Esophagus muscularis mucosa (tissue), 4 donors: ENCODE measurements at regions not wholly inside any gene's neighbourhood (a gene's known extent, or its start where the extent isn't known, plus 50 kb on each side); places are given as distances from the start of the nearest gene placed in this dataset.

Experiments
- DNase-seq: peaks from one replicate; pipeline ENCODE4 v3.0.0-alpha.2; 2017; ENCODE audit errors: extremely low spot score
- H3K27ac ChIP-seq, 4 donors: fragments of 200-600 bp; sonication (generic); replicated peaks in 1 of 4; 1 replicate in 3 of 4; 2 replicates in 1 of 4; pipeline ENCODE4 v1.5.1; 2016 to 2019; ENCODE audit warnings: mild to moderate bottlenecking in 1 of 4
- H3K27me3 ChIP-seq, 4 donors: fragments of 200-600 bp; sonication (generic); one replicate each; pipeline versions ENCODE4 v1.5.1 to v1.6.0; 2016 to 2019
- H3K36me3 ChIP-seq, 4 donors: fragments of 200-600 bp; sonication (generic); one replicate each; pipeline ENCODE4 v1.5.1; 2016 to 2019
- H3K4me1 ChIP-seq, 4 donors: fragments of 200-600 bp; sonication (generic); one replicate each; pipeline ENCODE4 v1.5.1; 2016 to 2019
- H3K4me3 ChIP-seq, 4 donors: fragments of 200-600 bp; sonication (generic); 1 replicate in 2 of 4; 2 replicates in 2 of 4; pipeline ENCODE4 v1.5.1; 2016 to 2019; ENCODE audit warnings: mild to moderate bottlenecking in 4 of 4, moderate library complexity in 1 of 4
- H3K9me3 ChIP-seq, 4 donors: fragments of 200-600 bp; sonication (generic); 1 replicate in 3 of 4; 2 replicates in 1 of 4; pipeline ENCODE4 v1.5.1; 2016 to 2019
- EP300 ChIP-seq: sonication (generic); formaldehyde crosslinking; IDR thresholded peaks from one replicate; pipeline ENCODE4 v1.6.1; 2017; ENCODE audit warnings: antibody characterized with exemption
- POLR2A ChIP-seq: fragments of 450-650 bp; IDR thresholded peaks from one replicate; pipeline ENCODE4 v1.6.1; 2017; ENCODE audit warnings: antibody characterized with exemption, moderate library complexity, mild to moderate bottlenecking, low read depth
- POLR2AphosphoS5 ChIP-seq, 2 donors: sonication (generic); formaldehyde crosslinking; IDR thresholded peaks; one replicate each; pipeline ENCODE4 v1.6.1; 2017; ENCODE audit warnings: antibody characterized with exemption in 2 of 2
- WGBS: methylation state at CpG from one replicate; pipeline ENCODE4 v1.1.5; 2018; 5-methylcytosine and 5-hydroxymethylcytosine counted together
- intact Hi-C: fragments of 100-400 bp; cut with DNase I; formaldehyde crosslinking; loops from one replicate; pipeline ENCODE4 v1.15.1; 2023
- TF ChIP-seq, protein P1 (sequence below), 3 experiments: fragments of 200-600 bp in 2 of 3; fragments of 450-650 bp in 1 of 3; sonication (generic) in 2 of 3; IDR thresholded peaks; one replicate each; pipeline ENCODE4 v1.5.1; 2017 to 2019; ENCODE audit warnings: antibody characterized with exemption in 3 of 3, mild to moderate bottlenecking in 2 of 3, moderate library complexity in 1 of 3

GRCh38 chr7:46652317-46652716 lies 731.2 kb upstream of the IGFBP3 start:
- H3K9me3 ChIP-seq, result no peaks in the 10 kb centered on the region
- H3K4me3 ChIP-seq, result no peak overlapping the region
- H3K27me3 ChIP-seq, result no peaks in the 10 kb centered on the region
- no peak overlapping the region for H3K27ac ChIP-seq
- H3K4me1 ChIP-seq, result no peaks in the 10 kb centered on the region
- 89% methylated on average over 4 of the region's 4 CpGs for WGBS
- intact Hi-C loops, result no loop called here
- DNase-seq, result no peak
- H3K36me3 ChIP-seq, result no peaks in the 10 kb centered on the region
- TF ChIP-seq EP300 (no peak), POLR2AphosphoS5 (IDR thresholded peaks at IDR 0.05) (no peak), POLR2A (no peak)
- TF ChIP-seq, protein P1, sequence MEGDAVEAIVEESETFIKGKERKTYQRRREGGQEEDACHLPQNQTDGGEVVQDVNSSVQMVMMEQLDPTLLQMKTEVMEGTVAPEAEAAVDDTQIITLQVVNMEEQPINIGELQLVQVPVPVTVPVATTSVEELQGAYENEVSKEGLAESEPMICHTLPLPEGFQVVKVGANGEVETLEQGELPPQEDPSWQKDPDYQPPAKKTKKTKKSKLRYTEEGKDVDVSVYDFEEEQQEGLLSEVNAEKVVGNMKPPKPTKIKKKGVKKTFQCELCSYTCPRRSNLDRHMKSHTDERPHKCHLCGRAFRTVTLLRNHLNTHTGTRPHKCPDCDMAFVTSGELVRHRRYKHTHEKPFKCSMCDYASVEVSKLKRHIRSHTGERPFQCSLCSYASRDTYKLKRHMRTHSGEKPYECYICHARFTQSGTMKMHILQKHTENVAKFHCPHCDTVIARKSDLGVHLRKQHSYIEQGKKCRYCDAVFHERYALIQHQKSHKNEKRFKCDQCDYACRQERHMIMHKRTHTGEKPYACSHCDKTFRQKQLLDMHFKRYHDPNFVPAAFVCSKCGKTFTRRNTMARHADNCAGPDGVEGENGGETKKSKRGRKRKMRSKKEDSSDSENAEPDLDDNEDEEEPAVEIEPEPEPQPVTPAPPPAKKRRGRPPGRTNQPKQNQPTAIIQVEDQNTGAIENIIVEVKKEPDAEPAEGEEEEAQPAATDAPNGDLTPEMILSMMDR (IDR thresholded peaks at IDR 0.05), result no peak

GRCh38 chr7:46651561-46652088 lies 730.6 kb upstream of the IGFBP3 start:
- intact Hi-C loops, result no loop called here
- H3K27me3 ChIP-seq, result no peaks in the 10 kb centered on the region
- no peak overlapping the region for H3K4me3 ChIP-seq
- no peaks in the 10 kb centered on the region for H3K4me1 ChIP-seq
- H3K27ac ChIP-seq, result no peak overlapping the region
- TF ChIP-seq POLR2AphosphoS5 (IDR thresholded peaks at IDR 0.05) (no peak), EP300 (no peak), POLR2A (no peak)
- TF ChIP-seq, protein P1 (IDR thresholded peaks at IDR 0.05), result no peak
- no peaks in the 10 kb centered on the region for H3K36me3 ChIP-seq
- 94% methylated on average over 8 of the region's 8 CpGs for WGBS
- DNase-seq, result peak; percentile 90
- H3K9me3 ChIP-seq, result no peaks in the 10 kb centered on the region

- no peak overlapping the region for H3K27ac ChIP-seq
- no peaks in the 10 kb centered on the region for H3K36me3 ChIP-seq
- no peaks in the 10 kb centered on the region for H3K9me3 ChIP-seq
- intact Hi-C loops, result no loop called here
- 90% methylated on average over 2 of the region's 2 CpGs for WGBS
- peak; percentile 26 for DNase-seq
- H3K4me3 ChIP-seq, result no peak overlapping the region
- no peak for TF ChIP-seq POLR2AphosphoS5 (IDR thresholded peaks at IDR 0.05)
- no peaks in the 10 kb centered on the region for H3K4me1 ChIP-seq
- no peaks in the 10 kb centered on the region for H3K27me3 ChIP-seq
These were observed 730.0 kb upstream of the IGFBP3 start for GRCh38 chr7:46651070-46651469.

GRCh38 chr7:46649876-46650275 lies 728.8 kb upstream of the IGFBP3 start:
- Histone ChIP-seq H3K36me3 (no peaks in the 10 kb centered on the region), H3K27ac (no peak overlapping the region), H3K4me3 (no peak overlapping the region), H3K27me3 (no peaks in the 10 kb centered on the region), H3K9me3 (no peaks in the 10 kb centered on the region), H3K4me1 (no peaks in the 10 kb centered on the region)
- intact Hi-C loops, result no loop called here
- TF ChIP-seq, protein P1 (IDR thresholded peaks at IDR 0.05), result no peak
- TF ChIP-seq POLR2A (no peak), POLR2AphosphoS5 (IDR thresholded peaks at IDR 0.05) (no peak), EP300 (no peak)
- no peak for DNase-seq
- WGBS, result 42% methylated on average over 2 of the region's 2 CpGs

GRCh38 chr7:46637793-46638735 lies 717.0 kb upstream of the IGFBP3 start:
- H3K4me1 ChIP-seq, result peaks cover 0 to 7% (median 0%) of the 10 kb centered on the region in 4 donors
- intact Hi-C loops, result no loop called here
- H3K4me3 ChIP-seq, result no peak overlapping the region
- TF ChIP-seq POLR2AphosphoS5 (IDR thresholded peaks at IDR 0.05), result no peak
- WGBS, result 82% methylated on average over 12 of the region's 12 CpGs
- peak; percentile 68 for DNase-seq
- H3K27ac ChIP-seq, result no peak overlapping the region
- no peaks in the 10 kb centered on the region for H3K9me3 ChIP-seq
- no peaks in the 10 kb centered on the region for H3K27me3 ChIP-seq
- H3K36me3 ChIP-seq, result no peaks in the 10 kb centered on the region
